IgD-negative memory B cell (primary cell): ENCODE measurements at regions not wholly inside any gene's neighbourhood (a gene's known extent, or its start where the extent isn't known, plus 50 kb on each side); places are given as distances from the start of the nearest gene placed in this dataset.

Experiments used
- H3K27ac Mint-ChIP-seq, 3 donors: one replicate each; pipeline ENCODE4 v1.8.0; 2020 to 2022; ENCODE audit warnings: mild to moderate bottlenecking in 3 of 3, mixed read lengths in 3 of 3, moderate library complexity in 1 of 3
- H3K27me3 Mint-ChIP-seq: one replicate; pipeline ENCODE4 v1.8.0; 2021; ENCODE audit warnings: mixed read lengths
- H3K36me3 Mint-ChIP-seq: one replicate; pipeline ENCODE4 v1.8.0; 2020; ENCODE audit warnings: mild to moderate bottlenecking, mixed read lengths
- H3K4me1 Mint-ChIP-seq, 3 donors: one replicate each; pipeline ENCODE4 v1.8.0; 2020 to 2022; ENCODE audit warnings: mixed read lengths in 3 of 3, mild to moderate bottlenecking in 1 of 3
- H3K4me3 Mint-ChIP-seq, 4 donors: one replicate each; pipeline ENCODE4 v1.8.0; 2020 to 2022; ENCODE audit warnings: mild to moderate bottlenecking in 4 of 4, mixed read lengths in 4 of 4, moderate library complexity in 3 of 4
- H3K9me3 Mint-ChIP-seq, 3 donors: one replicate each; pipeline ENCODE4 v1.8.0; 2020 to 2021; ENCODE audit warnings: mixed read lengths in 3 of 3, mild to moderate bottlenecking in 1 of 3

DNA sequence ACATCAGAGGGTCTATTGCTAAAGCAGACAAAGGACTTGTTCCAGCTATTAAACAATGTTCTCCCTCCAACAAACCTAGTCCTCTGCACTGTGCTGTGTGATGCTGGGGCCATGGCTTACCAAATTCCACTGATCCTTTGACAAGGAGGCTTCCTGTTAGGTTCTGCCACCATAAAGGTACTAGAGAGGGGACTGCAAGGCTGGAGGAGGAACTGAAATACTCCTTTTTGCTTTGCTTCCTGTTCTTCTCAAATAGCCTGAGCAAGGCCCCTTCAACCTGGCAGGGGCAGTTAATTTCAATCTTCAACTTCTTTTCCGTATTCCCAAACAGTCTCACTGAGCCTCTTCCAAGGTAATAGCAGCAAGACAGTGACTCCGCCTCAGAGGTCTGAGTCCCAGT lies 286.4 kb upstream of the IRAK1BP1 start:
- Mint-ChIP-seq H3K27ac (no peak overlapping the region), H3K27me3 (no peaks in the 10 kb centered on the region), H3K36me3 (no peaks in the 10 kb centered on the region), H3K4me1 (no peaks in the 10 kb centered on the region), H3K9me3 (peaks cover 0 to 6% (median 1%) of the 10 kb centered on the region in 3 donors), H3K4me3 (no peak overlapping the region)

DNA sequence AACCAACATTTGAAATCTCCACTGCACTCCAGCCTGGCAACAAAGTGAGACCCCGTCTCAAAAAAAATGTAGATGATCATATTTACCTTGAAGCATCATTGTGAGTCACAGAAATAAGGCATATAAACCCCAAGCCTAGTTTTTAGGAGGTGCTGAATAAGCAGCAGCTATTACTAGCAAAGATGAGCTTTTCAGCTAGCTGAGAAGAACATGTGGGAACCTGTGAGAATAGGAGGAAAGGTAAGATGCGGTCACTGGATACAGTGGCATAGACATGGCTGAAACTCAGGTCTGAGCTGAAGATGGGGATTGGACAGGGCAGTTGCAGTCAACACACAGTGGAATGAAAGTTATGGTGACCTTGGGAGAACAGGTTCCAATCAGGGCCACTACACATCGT lies 284.3 kb upstream of the IRAK1BP1 start:
- no peaks in the 10 kb centered on the region for H3K27me3 Mint-ChIP-seq
- H3K36me3 Mint-ChIP-seq: no peaks in the 10 kb centered on the region
- H3K9me3 Mint-ChIP-seq: peaks cover 0 to 6% (median 1%) of the 10 kb centered on the region in 3 donors
- H3K4me1 Mint-ChIP-seq: no peaks in the 10 kb centered on the region
- no peak overlapping the region for H3K4me3 Mint-ChIP-seq
- no peak overlapping the region for H3K27ac Mint-ChIP-seq

DNA sequence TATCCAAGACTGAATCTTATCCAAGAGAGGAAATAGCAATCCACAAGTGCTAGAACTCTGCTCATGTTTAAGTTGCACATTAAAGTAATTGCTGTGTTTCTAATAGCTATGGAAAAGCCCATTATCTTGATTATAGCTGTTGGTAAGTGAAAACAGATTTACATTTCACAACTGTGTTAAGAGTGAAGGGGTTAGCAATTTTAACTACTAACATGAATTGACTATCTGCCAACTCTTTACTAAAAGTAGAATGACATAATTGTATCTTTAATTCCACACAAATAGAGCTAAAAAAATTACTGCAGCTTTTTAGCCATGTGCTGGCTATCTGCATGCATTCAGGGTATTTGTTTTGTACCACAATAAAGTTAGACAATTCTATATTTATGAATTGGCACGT lies 277.9 kb upstream of the IRAK1BP1 start:
- H3K27me3 Mint-ChIP-seq: no peaks in the 10 kb centered on the region
- H3K4me3 Mint-ChIP-seq: no peak overlapping the region
- peaks cover 0 to 3% (median 2%) of the 10 kb centered on the region in 3 donors for H3K9me3 Mint-ChIP-seq
- H3K4me1 Mint-ChIP-seq: no peaks in the 10 kb centered on the region
- no peak overlapping the region for H3K27ac Mint-ChIP-seq
- H3K36me3 Mint-ChIP-seq: no peaks in the 10 kb centered on the region

DNA sequence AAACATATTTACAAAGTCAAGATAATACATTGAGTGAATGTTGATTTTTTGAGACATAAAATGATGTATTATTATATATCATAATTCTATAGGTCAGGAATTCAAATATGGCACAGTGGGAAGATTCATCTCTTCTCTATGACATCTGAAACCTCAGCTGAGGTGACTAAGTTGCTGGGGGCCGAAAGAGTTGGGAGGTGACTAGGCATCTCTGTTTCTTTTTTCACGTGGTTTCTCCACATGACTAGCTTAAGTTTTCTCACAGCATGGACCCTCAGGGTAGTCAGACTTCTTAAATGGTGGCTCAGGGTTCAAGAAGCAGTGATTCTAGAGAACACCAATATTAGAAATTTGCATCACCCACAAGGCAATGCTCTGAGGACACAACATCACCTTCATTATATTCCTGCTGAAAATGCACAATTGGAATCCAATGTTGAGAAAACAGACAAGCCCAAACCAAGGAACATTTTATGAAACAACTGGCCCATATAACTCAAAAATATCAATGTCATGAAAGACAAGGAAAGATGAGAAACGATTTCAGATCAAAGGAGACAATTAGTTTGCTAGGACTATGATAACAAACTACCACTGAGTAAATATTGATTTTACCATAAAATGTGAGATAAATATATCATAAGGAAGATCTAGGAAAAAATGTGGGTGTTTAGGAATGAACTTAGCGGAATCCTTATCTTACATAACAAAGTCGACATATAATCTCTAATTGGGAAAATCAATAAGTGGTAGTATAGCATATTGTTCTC lies 273.3 kb upstream of the IRAK1BP1 start:
- Mint-ChIP-seq H3K4me3 (no peak overlapping the region), H3K27ac (no peak overlapping the region), H3K36me3 (no peaks in the 10 kb centered on the region), H3K27me3 (no peaks in the 10 kb centered on the region), H3K4me1 (no peaks in the 10 kb centered on the region), H3K9me3 (peaks cover 0 to 4% (median 2%) of the 10 kb centered on the region in 3 donors)

DNA sequence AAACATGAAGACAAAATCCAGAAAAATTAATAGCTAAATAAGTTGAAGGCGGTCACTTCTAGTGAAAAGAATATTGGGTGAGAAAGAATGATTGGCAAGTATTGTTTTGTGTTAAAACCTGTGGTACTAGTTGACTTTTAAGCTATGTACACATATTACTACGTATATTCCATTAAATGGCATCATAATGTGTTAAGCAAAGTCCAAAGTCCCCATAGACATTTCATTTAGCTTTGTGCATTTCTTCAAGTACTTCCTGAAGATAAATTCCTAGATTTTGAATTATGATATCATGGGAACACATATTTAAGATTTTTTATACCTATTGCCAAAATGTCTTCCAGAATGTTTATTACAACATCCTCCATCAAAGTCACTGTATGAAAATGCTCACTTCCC lies 272.7 kb upstream of the IRAK1BP1 start:
- no peaks in the 10 kb centered on the region for H3K27me3 Mint-ChIP-seq
- peaks cover 0 to 5% (median 2%) of the 10 kb centered on the region in 3 donors for H3K9me3 Mint-ChIP-seq
- no peak overlapping the region for H3K4me3 Mint-ChIP-seq

DNA sequence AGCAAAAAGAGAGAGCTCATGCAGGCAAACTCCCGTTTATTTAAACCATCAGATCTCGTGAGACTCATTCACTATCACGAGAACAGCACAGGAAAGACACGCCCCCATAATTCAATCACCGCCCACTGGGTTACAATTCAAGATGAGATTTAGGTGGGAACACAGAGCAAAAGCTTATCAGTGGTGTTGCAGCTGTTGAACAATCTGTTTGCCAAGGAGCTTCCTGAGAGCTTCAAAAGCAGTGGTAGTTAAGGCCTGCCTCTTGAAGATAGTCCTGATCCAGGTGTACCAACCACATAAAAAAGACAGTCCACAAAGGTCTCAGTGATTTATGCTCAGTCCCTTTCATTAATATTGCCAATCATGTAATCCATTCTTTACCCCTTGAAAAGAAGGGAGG lies 269.4 kb upstream of the IRAK1BP1 start:
- H3K4me3 Mint-ChIP-seq: no peak overlapping the region
- H3K9me3 Mint-ChIP-seq: peaks cover 0 to 3% (median 0%) of the 10 kb centered on the region in 3 donors
- no peaks in the 10 kb centered on the region for H3K27me3 Mint-ChIP-seq
- H3K27ac Mint-ChIP-seq: no peak overlapping the region
- H3K4me1 Mint-ChIP-seq: no peaks in the 10 kb centered on the region
- H3K36me3 Mint-ChIP-seq: no peaks in the 10 kb centered on the region

More for the DNA sequence above, 272.7 kb upstream of the IRAK1BP1 start:
- Mint-ChIP-seq H3K4me1 (no peaks in the 10 kb centered on the region), H3K27ac (no peak overlapping the region), H3K36me3 (no peaks in the 10 kb centered on the region)

DNA sequence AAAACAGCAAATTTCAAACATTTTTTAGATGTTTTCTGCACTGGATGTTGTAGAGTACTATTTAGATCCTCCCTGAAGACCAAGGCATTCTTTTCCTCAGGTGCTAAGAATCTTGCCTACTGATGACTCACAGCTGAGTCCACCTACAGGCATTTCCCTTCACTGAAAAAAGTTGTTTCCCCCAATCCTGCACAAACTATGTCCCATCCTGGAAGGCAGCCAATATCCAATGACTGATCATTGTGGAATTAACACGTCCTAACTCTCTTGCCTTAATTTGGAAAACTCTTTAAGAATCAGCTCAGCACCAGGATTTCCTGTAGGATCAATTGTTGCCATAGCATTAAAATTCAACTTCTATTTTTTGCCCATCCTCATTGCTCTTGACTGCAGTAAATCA lies 268.4 kb upstream of the IRAK1BP1 start:
- H3K9me3 Mint-ChIP-seq: peaks cover 0 to 3% (median 0%) of the 10 kb centered on the region in 3 donors
- H3K27me3 Mint-ChIP-seq: no peaks in the 10 kb centered on the region
- H3K4me1 Mint-ChIP-seq: no peaks in the 10 kb centered on the region
- H3K4me3 Mint-ChIP-seq: no peak overlapping the region
- H3K27ac Mint-ChIP-seq: no peak overlapping the region
- no peaks in the 10 kb centered on the region for H3K36me3 Mint-ChIP-seq

DNA sequence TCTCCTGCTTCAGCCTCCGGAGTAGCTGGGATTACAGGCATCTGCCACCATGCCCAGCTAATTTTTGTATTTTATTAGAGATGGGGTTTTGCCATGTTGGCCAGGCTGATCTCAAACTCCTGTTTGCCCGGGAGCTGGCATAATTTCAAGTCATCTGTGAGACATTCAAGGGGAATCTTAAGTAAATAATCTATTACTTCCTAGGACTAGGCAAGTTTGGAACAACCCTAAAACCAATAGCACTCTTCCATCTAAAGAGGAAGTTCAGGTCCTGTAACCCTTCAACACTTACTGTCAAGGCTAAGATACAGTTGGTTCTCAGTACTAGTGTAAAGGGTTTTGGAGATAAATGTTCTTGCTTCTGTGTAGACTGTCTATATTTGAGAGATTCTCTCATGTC lies 267.8 kb upstream of the IRAK1BP1 start:
- Mint-ChIP-seq H3K4me1 (no peaks in the 10 kb centered on the region), H3K27me3 (no peaks in the 10 kb centered on the region), H3K9me3 (peaks cover 0 to 3% (median 0%) of the 10 kb centered on the region in 3 donors), H3K36me3 (no peaks in the 10 kb centered on the region), H3K4me3 (no peak overlapping the region), H3K27ac (no peak overlapping the region)

DNA sequence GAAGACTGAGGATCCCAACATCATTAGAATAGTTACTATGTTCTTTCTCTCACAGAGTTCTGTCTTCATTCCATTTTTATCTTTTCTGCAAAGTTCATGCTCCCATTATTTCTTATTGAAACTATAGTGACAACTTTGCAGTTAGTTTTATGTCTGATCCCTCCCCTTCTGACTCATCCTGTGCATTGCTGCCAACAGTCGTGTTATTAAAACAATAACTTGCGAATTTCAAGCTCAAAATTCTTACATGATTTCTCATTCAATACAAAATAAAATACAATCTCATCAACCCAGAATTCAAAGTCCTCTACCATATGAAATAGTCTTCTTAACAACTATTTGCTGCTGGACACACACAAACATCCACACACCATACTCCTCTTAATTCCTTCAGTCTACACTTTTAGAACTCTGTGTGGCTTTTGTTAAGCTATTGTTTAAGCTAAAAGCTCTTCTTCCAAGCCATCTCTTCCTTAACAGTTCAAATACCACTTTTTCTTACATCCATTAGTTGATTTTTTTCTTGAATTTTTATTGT lies 261.4 kb upstream of the IRAK1BP1 start:
- no peak overlapping the region for H3K4me3 Mint-ChIP-seq
- no peaks in the 10 kb centered on the region for H3K27me3 Mint-ChIP-seq
- H3K36me3 Mint-ChIP-seq: no peaks in the 10 kb centered on the region
- peaks cover 0 to 4% (median 0%) of the 10 kb centered on the region in 3 donors for H3K9me3 Mint-ChIP-seq
- no peaks in the 10 kb centered on the region for H3K4me1 Mint-ChIP-seq
- no peak overlapping the region for H3K27ac Mint-ChIP-seq

DNA sequence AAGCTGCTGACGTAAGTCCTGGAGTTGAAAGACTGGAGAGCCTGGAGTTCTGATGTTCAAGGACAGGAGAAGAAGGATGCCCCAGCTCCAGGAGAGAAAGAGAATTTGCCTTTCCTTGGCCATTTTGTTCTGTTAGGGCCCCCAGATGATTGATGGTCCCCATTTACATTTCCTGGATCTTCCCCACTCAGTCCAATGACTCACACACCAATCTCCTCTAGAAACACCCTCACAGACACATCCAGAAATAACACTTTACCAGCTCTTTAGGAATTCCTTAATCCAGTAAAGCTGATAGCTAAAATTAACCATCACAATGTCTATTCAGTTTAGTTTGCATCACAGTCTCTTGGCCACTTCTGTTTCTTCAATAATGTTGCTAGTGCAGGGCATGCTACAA lies 260.2 kb upstream of the IRAK1BP1 start:
- no peaks in the 10 kb centered on the region for H3K36me3 Mint-ChIP-seq
- no peaks in the 10 kb centered on the region for H3K27me3 Mint-ChIP-seq
- H3K27ac Mint-ChIP-seq: no peak overlapping the region
- peaks cover 0 to 4% (median 0%) of the 10 kb centered on the region in 3 donors for H3K9me3 Mint-ChIP-seq
- no peak overlapping the region for H3K4me3 Mint-ChIP-seq
- H3K4me1 Mint-ChIP-seq: no peaks in the 10 kb centered on the region

DNA sequence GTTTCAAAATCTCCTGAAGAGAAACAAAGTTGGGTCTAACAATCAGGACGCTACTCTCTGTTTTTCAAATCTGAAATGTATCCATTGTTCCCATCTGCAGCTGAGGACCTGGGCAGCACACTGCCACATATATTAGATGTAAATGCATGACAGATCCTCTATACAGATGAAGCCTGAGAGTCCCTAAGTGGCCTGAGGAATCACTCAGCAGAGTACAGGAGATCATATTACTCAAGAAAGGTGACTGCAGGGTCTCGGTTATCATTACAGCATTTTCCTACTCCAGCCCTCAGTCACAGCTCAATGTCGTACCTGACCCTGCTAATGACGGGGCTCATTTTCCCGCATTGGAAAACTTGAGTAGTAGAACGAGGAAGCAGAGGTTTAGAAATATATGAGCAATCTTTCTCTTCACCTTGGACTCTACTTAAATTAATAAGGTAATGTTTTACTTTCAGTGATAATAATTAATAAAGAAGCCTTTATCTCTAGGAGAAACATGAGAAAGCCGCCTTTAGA lies 256.2 kb upstream of the IRAK1BP1 start:
- peaks cover 0 to under 1% (median 0%) of the 10 kb centered on the region in 3 donors for H3K9me3 Mint-ChIP-seq
- no peaks in the 10 kb centered on the region for H3K27me3 Mint-ChIP-seq
- H3K27ac Mint-ChIP-seq: no peak overlapping the region
- H3K36me3 Mint-ChIP-seq: no peaks in the 10 kb centered on the region
- H3K4me1 Mint-ChIP-seq: no peaks in the 10 kb centered on the region
- H3K4me3 Mint-ChIP-seq: no peak overlapping the region

DNA sequence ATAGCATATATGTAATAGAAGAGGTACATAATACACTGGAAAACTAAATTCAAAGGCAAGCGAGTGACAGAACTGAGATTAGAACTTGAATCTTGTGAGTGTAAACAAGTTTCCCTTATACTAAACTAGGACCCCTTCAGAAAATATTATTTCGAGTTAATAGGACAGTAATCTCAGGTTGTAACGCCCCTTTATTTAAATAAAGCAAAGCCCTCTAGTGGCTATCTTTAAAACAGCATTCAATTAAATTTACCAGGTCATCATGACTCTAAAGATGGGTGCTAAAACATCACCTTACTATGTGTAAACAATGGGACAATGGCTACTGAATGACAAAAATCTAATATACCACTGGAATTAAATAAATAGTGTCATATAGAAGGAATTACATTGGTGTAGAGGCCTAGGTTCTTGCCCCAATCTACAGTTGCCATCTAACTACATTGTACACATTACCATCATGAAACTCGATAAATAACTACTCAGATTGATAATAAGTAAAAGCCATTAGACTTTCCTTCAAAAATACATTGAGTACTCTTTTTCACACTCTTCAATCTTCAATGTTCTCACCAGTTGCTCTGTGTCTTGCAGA lies 255.4 kb upstream of the IRAK1BP1 start:
- no peaks in the 10 kb centered on the region for H3K4me1 Mint-ChIP-seq
- no peaks in the 10 kb centered on the region for H3K27me3 Mint-ChIP-seq
- no peaks in the 10 kb centered on the region for H3K36me3 Mint-ChIP-seq
- no peaks in the 10 kb centered on the region for H3K9me3 Mint-ChIP-seq
- H3K4me3 Mint-ChIP-seq: no peak overlapping the region
- H3K27ac Mint-ChIP-seq: no peak overlapping the region

DNA sequence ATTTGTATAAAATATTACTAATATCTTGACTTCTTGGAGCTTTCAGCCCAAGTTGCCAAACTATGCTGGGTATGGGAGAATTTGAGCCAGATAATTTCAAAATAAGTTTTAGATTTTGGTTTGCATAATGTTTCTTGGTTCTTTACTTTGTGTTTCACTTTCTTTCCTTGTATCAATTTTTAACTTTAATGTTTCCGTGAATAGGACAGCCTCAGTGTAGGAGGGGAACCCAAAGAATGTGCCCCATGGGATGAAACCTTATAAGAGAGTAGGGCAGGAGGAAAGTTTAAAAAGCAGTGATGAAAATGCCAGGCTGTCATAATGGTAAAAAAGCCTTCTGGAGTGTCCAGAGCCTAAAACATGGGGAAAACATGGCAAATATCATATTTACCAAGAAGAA lies 252.4 kb upstream of the IRAK1BP1 start:
- no peaks in the 10 kb centered on the region for H3K9me3 Mint-ChIP-seq
- H3K4me1 Mint-ChIP-seq: no peaks in the 10 kb centered on the region
- no peak overlapping the region for H3K27ac Mint-ChIP-seq
- H3K27me3 Mint-ChIP-seq: no peaks in the 10 kb centered on the region
- no peak overlapping the region for H3K4me3 Mint-ChIP-seq
- no peaks in the 10 kb centered on the region for H3K36me3 Mint-ChIP-seq

DNA sequence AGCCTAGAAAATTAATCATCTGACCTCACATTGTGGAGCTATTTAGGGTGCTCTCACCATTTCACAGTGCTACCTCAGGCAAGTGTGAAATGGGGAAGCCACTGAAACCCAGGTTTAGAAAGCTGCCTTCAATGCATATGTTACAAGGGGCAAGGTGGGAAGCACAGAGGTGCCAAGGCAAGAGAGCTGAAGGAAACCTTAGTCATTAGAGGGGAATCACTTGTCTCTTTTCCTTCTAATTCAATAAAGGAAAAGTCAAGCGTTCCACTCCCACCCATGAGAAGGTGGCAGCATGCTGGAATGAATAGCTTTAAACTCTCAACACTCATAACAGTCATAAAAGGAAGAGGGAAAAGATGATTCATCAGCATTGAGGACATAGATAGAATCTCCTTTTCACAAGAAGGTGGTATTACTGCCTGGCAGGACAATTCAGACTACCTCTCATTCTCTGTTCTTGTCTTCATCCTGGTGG lies 251.9 kb upstream of the IRAK1BP1 start:
- Mint-ChIP-seq H3K27ac (no peak overlapping the region), H3K27me3 (no peaks in the 10 kb centered on the region), H3K9me3 (no peaks in the 10 kb centered on the region), H3K4me1 (no peaks in the 10 kb centered on the region), H3K36me3 (no peaks in the 10 kb centered on the region), H3K4me3 (no peak overlapping the region)

DNA sequence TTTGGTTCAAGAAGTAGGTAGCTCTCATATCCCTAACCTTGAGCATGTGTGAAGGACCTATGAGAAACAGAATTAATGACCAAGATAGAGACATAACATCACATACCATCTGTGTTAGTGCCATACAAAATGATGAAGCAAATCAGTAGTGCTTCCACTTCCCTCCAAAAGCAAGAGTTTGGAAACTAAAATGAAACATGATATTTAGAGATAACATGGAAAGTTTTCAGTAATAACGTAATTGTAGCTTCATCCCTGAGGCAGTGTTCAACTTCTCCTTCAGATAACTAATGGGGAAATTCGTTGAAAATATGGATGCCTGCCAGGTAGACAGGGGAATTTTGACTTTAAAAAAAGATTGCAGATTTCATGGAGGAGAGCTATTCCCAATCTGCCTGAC lies 248.4 kb upstream of the IRAK1BP1 start:
- Mint-ChIP-seq H3K27ac (no peak overlapping the region), H3K9me3 (no peaks in the 10 kb centered on the region), H3K4me3 (no peak overlapping the region), H3K36me3 (no peaks in the 10 kb centered on the region), H3K4me1 (no peaks in the 10 kb centered on the region), H3K27me3 (no peaks in the 10 kb centered on the region)
